ENCODE measurements at regions not wholly inside any gene's neighbourhood (a gene's known extent, or its start where the extent isn't known, plus 50 kb on each side); places are given as distances from the start of the nearest gene placed in this dataset.

DNA sequence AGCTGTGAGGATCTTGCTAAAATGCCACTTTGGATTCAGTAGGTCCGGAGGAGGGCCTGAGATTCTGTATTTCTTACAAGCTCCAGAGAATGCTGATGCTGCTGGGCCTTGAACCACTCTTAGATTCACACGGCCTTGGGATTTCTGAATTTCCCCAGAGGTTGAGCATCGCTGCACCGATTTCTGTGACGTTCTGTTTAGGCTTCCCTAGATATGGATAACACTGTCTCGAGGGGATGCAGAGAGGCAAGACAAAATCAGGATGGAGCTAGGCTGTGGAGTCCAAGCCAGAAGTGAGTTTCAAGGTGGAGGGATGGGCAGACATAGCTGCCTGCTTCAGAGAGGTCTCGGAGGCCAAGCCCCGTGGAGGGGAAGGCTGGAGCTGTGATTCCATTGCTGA, 415.9 kb upstream of the PROX1 start:
- no peaks in the 10 kb centered on the region for H3K4me1 Mint-ChIP-seq (ENCODE audit: insufficient read depth, unreplicated experiment)
- DNase-seq (ENCODE audit: unreplicated experiment): no peak
- H3K27ac Mint-ChIP-seq (ENCODE audit: low read depth, unreplicated experiment): no peak overlapping the region
- H3K4me3 Mint-ChIP-seq (ENCODE audit: unreplicated experiment): no peak overlapping the region
- POLR2A ChIA-PET: interaction anchor here (0.8 kb wide), 1 partner anchor 158 kb away, joined by 3 read pairs; no protein-coding TSS in a partner anchor
- TF ChIP-seq CTCF (IDR thresholded peaks at IDR 0.05; ENCODE audit: unreplicated experiment): no peak
- CTCF ChIA-PET: interaction anchor here (0.7 to 1.0 kb wide), 3 partner anchors 13 to 567 kb away, joined by 3 to 4 read pairs (median 3); no protein-coding TSS in a partner anchor
- intact Hi-C loops (cut with micrococcal nuclease): no loop called here
- peaks cover 11% of the 10 kb centered on the region for H3K27me3 Mint-ChIP-seq (ENCODE audit: insufficient read depth, unreplicated experiment)
- H3K9me3 Mint-ChIP-seq (ENCODE audit: unreplicated experiment): no peaks in the 10 kb centered on the region
- no TSS peak for BruUV-seq (replicated peaks)
- H3K36me3 Mint-ChIP-seq (ENCODE audit: insufficient read depth, unreplicated experiment): no peaks in the 10 kb centered on the region

DNA sequence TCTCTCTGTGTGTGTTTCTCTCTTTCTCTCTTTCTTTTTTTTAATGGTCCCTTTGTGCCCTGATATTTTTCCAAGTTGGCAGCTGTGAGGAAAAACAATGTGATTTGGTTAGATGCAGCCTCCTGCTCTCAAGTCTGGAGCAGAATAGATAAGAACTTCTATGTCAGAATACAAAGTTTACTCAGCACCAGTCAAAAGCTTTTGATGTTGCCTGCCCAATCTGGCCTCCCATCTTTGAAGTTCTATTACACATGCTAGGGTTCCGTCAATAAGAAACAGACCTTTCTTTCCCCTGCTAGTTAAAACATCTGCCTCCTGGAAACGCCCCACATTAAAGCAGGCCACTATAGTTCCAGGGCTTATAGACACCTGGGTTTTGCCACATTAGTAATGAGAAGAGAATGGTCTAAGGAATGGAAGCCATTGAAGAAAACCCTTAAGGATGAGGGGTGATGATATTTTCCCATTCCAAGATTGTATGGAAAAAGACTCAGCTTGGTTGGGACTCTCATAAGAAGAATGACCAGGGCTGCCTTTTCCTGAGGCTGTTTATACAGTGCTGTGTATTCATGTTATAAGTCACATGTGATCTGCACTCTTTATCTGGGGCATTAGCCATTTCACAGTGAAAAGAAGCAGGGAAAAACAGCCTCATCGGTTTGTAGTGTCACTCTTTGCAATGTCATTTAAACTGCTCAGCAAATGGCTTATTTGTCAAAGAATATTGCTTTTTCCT, 414.7 kb upstream of the PROX1 start:
- Mint-ChIP-seq H3K4me3 (ENCODE audit: unreplicated experiment) (no peak overlapping the region), H3K36me3 (ENCODE audit: insufficient read depth, unreplicated experiment) (no peaks in the 10 kb centered on the region), H3K27ac (ENCODE audit: low read depth, unreplicated experiment) (no peak overlapping the region), H3K9me3 (ENCODE audit: unreplicated experiment) (no peaks in the 10 kb centered on the region), H3K4me1 (ENCODE audit: insufficient read depth, unreplicated experiment) (no peaks in the 10 kb centered on the region), H3K27me3 (ENCODE audit: insufficient read depth, unreplicated experiment) (peaks cover 10% of the 10 kb centered on the region)
- ChIA-PET POLR2A (interaction anchor here (0.6 kb wide), 1 partner anchor 107 kb away, joined by 3 read pairs; no protein-coding TSS in a partner anchor), CTCF (interaction anchor here (0.8 to 1.1 kb wide), 3 partner anchors 80 to 641 kb away, joined by 3 to 4 read pairs (median 3); no protein-coding TSS in a partner anchor)
- DNase-seq (ENCODE audit: unreplicated experiment): no peak
- intact Hi-C loops (cut with micrococcal nuclease): no loop called here
- TF ChIP-seq CTCF (IDR thresholded peaks at IDR 0.05; ENCODE audit: unreplicated experiment): no peak
- BruUV-seq (replicated peaks): no TSS peak

- Mint-ChIP-seq H3K4me3 (ENCODE audit: unreplicated experiment) (no peak overlapping the region), H3K27me3 (ENCODE audit: insufficient read depth, unreplicated experiment) (peaks cover 10% of the 10 kb centered on the region), H3K36me3 (ENCODE audit: insufficient read depth, unreplicated experiment) (no peaks in the 10 kb centered on the region), H3K9me3 (ENCODE audit: unreplicated experiment) (no peaks in the 10 kb centered on the region), H3K4me1 (ENCODE audit: insufficient read depth, unreplicated experiment) (no peaks in the 10 kb centered on the region), H3K27ac (ENCODE audit: low read depth, unreplicated experiment) (no peak overlapping the region)
- intact Hi-C loops (cut with micrococcal nuclease): no loop called here
- no TSS peak for BruUV-seq (replicated peaks)
- no peak for DNase-seq (ENCODE audit: unreplicated experiment)
- ChIA-PET CTCF (interaction anchor here (0.8 to 1.1 kb wide), 2 partner anchors 80 to 641 kb away, joined by 3 to 4 read pairs; no protein-coding TSS in a partner anchor), POLR2A (no interaction called here)
- no peak for TF ChIP-seq CTCF (IDR thresholded peaks at IDR 0.05; ENCODE audit: unreplicated experiment)
Measured at GRCh38 chr1:213573648-213574009, 414.1 kb upstream of the PROX1 start.

DNA sequence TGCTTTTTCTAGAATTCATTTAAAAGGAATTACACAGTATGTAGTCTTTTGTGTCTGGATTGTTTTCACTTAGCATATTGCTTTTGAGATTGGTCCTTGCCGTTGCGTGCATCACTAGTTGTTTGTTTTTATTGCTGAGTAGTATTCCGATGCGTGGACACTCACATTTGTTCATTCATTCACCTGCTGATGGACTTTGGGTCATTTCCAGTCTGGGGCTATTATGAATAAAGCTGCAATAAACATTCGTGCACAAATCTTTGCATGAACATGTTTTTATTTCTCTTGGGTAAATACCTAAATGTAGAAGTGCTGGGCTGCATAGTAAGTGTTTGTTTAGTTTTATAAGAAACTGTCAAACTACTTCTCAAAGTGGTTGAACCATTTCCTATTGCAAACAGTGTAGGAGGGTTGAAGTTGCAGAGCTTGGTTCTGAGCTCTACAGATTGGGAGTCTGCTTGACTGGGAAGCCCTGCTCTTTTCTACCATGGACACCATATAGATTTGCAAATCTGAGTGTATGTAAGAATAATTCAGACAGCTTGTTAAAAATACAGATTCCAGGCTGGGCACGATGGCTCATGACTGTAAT, 404.7 kb upstream of the PROX1 start:
- H3K4me1 Mint-ChIP-seq (ENCODE audit: insufficient read depth, unreplicated experiment): no peaks in the 10 kb centered on the region
- no peak overlapping the region for H3K27ac Mint-ChIP-seq (ENCODE audit: low read depth, unreplicated experiment)
- no peaks in the 10 kb centered on the region for H3K9me3 Mint-ChIP-seq (ENCODE audit: unreplicated experiment)
- intact Hi-C loops (cut with micrococcal nuclease): no loop called here
- BruUV-seq (replicated peaks): no TSS peak
- DNase-seq (ENCODE audit: unreplicated experiment): no peak
- H3K36me3 Mint-ChIP-seq (ENCODE audit: insufficient read depth, unreplicated experiment): peaks cover 4% of the 10 kb centered on the region
- ChIA-PET CTCF (interaction anchor here (0.6 to 1.1 kb wide), 2 partner anchors 40 to 664 kb away, joined by 3 to 5 read pairs; no protein-coding TSS in a partner anchor), POLR2A (no interaction called here)
- no peak overlapping the region for H3K4me3 Mint-ChIP-seq (ENCODE audit: unreplicated experiment)
- TF ChIP-seq CTCF (IDR thresholded peaks at IDR 0.05; ENCODE audit: unreplicated experiment): no peak
- H3K27me3 Mint-ChIP-seq (ENCODE audit: insufficient read depth, unreplicated experiment): peaks cover 12% of the 10 kb centered on the region

All from MCF 10A (cell line).